HL-60 (cell line): ENCODE measurements at regions not wholly inside any gene's neighbourhood (a gene's known extent, or its start where the extent isn't known, plus 50 kb on each side); places are given as distances from the start of the nearest gene placed in this dataset.

Source experiments
- CTCF ChIP-seq: IDR thresholded peaks from one replicate; pipeline ENCODE4 v1.5.1; 2011; ENCODE audit warnings: low read length, control low read depth, inconsistent platforms; ENCODE audit not compliant: insufficient read depth
- REST ChIP-seq: IDR thresholded peaks from 2 replicates; pipeline ENCODE4 v1.6.1; 2012; ENCODE audit warnings: low read depth; ENCODE audit not compliant: insufficient replicate concordance
- SPI1 ChIP-seq: IDR thresholded peaks from 2 replicates; pipeline ENCODE4 v1.6.1; 2012; ENCODE audit warnings: low read depth, mild to moderate bottlenecking, borderline replicate concordance

GRCh38 chr5:179472174-179472573 lies 78.2 kb upstream of the RUFY1 start:
- TF ChIP-seq REST (no peak), CTCF (no peak), SPI1 (no peak)
